HG02884 (cell line): ENCODE measurements at regions not wholly inside any gene's neighbourhood (a gene's known extent, or its start where the extent isn't known, plus 50 kb on each side); places are given as distances from the start of the nearest gene placed in this dataset.
"Not testable (repeated sequence)": the region's sequence is repeated elsewhere in the genome, so short reads cannot be mapped to it uniquely, and the experiment has no call there.

ENCODE experiments used
- ATAC-seq: cut with Tn5 transposase; IDR thresholded peaks from one replicate; pipeline ENCODE4 v1.9.1; 2021; ENCODE audit warnings: mild to moderate bottlenecking, moderate library complexity; ENCODE audit not compliant: unreplicated experiment

GRCh38 chr18:68387246-68387645 is 327.7 kb downstream of the TMX3 start:
- no peak for ATAC-seq

- not testable (repeated sequence) for ATAC-seq
These were observed 330.9 kb downstream of the TMX3 start for GRCh38 chr18:68383979-68384378.

GRCh38 chr18:68376926-68377325 is 338.0 kb downstream of the TMX3 start:
- ATAC-seq = no peak

GRCh38 chr18:68362907-68363306 is 352.0 kb downstream of the TMX3 start:
- ATAC-seq = no peak

- ATAC-seq = no peak
These were observed 359.3 kb downstream of the TMX3 start for GRCh38 chr18:68355637-68356036.

- ATAC-seq = no peak
These were observed 360.7 kb downstream of the TMX3 start for GRCh38 chr18:68354176-68354575.

GRCh38 chr18:68342039-68342659 is 372.8 kb downstream of the TMX3 start:
- ATAC-seq = no peak

GRCh38 chr18:68340606-68341005 is 374.3 kb downstream of the TMX3 start:
- no peak for ATAC-seq

- no peak for ATAC-seq
These were observed 384.2 kb downstream of the TMX3 start for GRCh38 chr18:68330658-68331057.

GRCh38 chr18:68323921-68324320 is 391.0 kb downstream of the TMX3 start:
- no peak for ATAC-seq

- ATAC-seq = no peak
These were observed 398.3 kb downstream of the TMX3 start for GRCh38 chr18:68316636-68317035.

GRCh38 chr18:68314403-68314802 is 400.5 kb downstream of the TMX3 start:
- no peak for ATAC-seq

- ATAC-seq = no peak
These were observed 413.5 kb downstream of the TMX3 start for GRCh38 chr18:68301441-68301840.

- no peak for ATAC-seq
These were observed 415.0 kb downstream of the TMX3 start for GRCh38 chr18:68299906-68300305.

GRCh38 chr18:68298330-68298729 is 416.6 kb downstream of the TMX3 start:
- no peak for ATAC-seq

GRCh38 chr18:68288408-68288807 is 426.5 kb downstream of the TMX3 start:
- ATAC-seq = no peak

GRCh38 chr18:68284236-68284780 is 430.6 kb downstream of the TMX3 start:
- no peak for ATAC-seq

GRCh38 chr18:68283834-68284233 is 431.1 kb downstream of the TMX3 start:
- no peak for ATAC-seq

GRCh38 chr18:68282232-68282631 is 432.7 kb downstream of the TMX3 start:
- ATAC-seq = no peak

- no peak for ATAC-seq
These were observed 439.3 kb downstream of the TMX3 start for GRCh38 chr18:68275616-68276015.

- no peak for ATAC-seq
These were observed 444.9 kb downstream of the TMX3 start for GRCh38 chr18:68270017-68270416.

GRCh38 chr18:68267583-68267982 is 447.3 kb downstream of the TMX3 start:
- no peak for ATAC-seq

GRCh38 chr18:68263481-68263880 is 451.4 kb downstream of the TMX3 start:
- no peak for ATAC-seq
